GM21390 (cell line): ENCODE measurements at regions not wholly inside any gene's neighbourhood (a gene's known extent, or its start where the extent isn't known, plus 50 kb on each side); places are given as distances from the start of the nearest gene placed in this dataset.
"Not testable (repeated sequence)": the region's sequence is repeated elsewhere in the genome, so short reads cannot be mapped to it uniquely, and the experiment has no call there.

Experiments used
- ATAC-seq: cut with Tn5 transposase; IDR thresholded peaks from one replicate; pipeline ENCODE4 v1.9.1; 2021; ENCODE audit not compliant: unreplicated experiment

GRCh38 chrY:17593748-17594147 is 286.3 kb downstream of the CDY2B start:
- ATAC-seq = not testable (repeated sequence)

- peak; percentile 43 for ATAC-seq
Measured at GRCh38 chrY:17579956-17580519, 300.0 kb downstream of the CDY2B start.

- ATAC-seq = peak; percentile 67
Measured at GRCh38 chrY:17579131-17579955, 300.7 kb downstream of the CDY2B start.

GRCh38 chrY:17563114-17563513 is 316.9 kb downstream of the CDY2B start:
- ATAC-seq = not testable (repeated sequence)
